ENCODE measurements at regions not wholly inside any gene's neighbourhood (a gene's known extent, or its start where the extent isn't known, plus 50 kb on each side); places are given as distances from the start of the nearest gene placed in this dataset.

DNA sequence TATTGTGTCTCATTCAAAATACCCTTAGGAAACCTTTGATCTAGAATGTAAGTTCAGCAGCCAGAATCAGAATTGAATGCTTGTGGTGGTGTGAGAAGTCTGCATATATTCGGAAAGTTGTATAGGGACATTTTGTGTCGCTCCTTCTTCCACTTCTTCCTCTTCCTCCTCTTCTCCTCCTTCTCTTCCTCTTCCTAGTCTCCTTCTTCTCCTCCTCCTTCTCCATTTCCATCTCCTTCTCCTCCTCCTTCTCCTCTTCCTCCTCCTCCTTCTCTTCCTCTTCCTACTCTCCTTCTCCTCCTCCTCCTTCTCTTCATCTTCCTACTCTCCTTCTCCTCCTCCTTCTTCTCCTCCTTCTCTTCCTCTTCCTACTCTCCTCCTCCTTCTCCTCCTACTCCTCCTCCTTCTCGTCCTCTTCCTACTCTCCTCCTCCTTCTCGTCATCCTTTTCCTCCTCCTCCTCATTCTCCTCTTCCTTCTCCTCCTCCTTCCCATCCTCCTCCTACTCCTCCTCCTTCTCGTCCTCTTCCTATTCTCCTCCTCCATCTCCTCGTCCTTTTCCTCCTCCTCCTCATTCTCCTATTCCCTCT, 749.3 kb upstream of the GOLIM4 start:
- no peak for DNase-seq (ENCODE audit: low spot score)

DNA sequence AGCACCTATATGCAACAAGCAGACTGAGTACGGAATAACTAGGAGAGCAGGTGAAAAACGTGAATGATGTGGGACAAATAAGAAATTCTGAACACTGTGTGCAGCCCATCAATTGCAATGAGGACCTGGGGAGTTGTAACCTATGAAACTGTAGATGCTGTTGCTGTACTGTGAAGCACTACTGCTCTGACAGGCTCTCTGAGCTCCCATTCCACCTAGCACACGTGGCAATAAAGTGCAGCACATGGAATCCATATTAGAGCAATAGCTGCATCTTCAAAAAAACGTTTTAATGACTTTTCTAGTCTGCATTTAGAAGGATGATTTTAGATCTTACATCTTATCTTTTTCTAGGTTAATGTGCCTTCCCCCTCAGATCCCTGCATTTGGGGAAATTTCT, 748.7 kb upstream of the GOLIM4 start:
- DNase-seq (ENCODE audit: low spot score) = no peak

DNA sequence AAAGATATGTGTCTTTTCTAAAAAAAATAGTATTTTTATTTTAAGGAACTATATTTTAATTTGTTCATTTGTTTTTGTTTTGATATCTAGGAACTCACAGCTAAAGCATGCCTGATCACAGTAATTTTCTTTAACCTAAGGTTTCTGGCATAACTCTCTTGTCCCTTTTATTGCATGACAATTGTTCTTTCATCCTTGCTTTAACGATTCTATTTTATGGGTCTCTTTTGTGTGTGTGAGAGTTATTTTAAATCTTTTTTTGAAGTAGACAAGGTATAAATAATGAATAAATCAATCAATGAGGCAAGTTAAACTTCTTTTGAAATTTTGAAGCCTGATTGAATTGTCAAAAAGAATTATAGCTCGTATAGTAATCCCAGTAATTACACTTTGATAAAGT, 747.8 kb upstream of the GOLIM4 start:
- DNase-seq (ENCODE audit: low spot score) = no peak

DNA sequence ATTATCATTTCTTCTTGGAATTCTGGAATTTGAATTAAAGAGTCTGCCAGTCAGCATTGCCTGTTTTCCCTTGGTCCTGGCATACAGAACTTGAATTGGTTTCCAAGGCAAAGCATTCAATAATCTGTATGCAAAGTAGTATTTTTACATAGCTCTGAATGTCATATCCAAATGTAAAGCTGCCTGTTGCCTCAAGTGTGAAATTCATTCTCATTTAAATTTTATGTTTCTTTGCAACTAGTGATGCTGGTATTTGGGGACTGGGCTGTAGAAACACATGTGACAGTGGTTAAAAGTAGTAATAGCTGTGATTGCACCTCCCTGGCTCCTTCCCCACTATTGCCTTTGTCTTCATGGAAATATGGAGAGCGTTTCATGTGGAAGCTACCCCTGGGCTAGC, 743.9 kb upstream of the GOLIM4 start:
- DNase-seq (ENCODE audit: low spot score) = no peak

DNA sequence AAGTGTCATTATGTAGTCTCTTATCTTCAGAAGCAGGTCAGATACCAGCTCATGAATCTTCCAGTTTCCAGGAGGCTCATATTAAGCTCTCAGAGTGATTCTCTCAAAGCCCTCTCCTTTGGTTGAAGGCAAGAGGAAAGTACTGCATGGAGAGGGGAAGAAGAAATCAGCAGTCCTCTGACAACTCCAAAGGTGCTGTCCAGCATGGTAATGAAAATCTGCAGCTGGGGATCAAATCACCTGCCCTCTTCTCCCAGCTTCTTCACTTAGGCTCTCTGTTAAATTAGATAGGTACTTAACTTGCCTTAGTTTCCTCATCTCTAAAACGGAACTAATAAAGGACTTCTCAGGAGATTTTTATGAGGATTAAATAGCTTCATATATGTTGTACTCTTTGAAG, 738.8 kb upstream of the GOLIM4 start:
- DNase-seq (ENCODE audit: low spot score) = no peak

DNA sequence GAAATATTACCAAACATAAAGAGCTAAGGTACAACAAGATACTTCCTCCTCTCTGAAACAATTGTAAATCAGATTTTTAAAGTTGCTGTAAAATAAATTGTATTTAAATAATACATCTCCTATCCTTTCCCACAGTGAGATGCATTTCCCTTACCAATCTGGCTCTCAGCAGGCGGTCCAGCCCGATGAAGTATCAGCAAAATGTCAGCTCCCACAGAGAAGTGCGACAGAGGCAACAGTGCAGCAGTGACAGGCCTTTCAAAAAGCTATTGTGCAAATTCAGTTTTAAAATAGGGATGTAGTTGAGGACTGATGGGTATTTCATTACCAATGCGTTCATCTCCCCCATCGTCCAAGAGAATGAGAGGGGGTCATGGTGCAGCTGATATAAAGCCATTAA, 733.2 kb upstream of the GOLIM4 start:
- DNase-seq (ENCODE audit: low spot score) = no peak

DNA sequence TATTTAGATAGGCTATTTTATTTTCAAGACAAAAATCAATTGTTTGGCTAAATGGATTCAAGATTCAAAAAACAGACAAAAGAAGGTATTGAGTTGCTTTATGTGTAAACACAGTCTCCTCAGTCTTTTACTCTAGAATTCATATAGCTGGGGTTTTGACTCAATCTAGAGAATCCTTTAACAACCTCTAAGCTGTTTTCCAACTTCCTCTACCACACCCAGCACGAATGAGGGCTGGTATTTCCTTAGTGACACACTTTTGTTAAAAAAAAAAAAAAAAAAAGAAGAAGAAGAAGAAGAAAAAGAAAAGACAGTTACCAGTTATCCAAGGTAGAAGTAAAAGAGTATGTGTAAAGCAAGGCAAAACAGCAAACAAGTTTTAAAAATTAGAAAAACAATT, 732.8 kb upstream of the GOLIM4 start:
- DNase-seq (ENCODE audit: low spot score) = no peak

DNA sequence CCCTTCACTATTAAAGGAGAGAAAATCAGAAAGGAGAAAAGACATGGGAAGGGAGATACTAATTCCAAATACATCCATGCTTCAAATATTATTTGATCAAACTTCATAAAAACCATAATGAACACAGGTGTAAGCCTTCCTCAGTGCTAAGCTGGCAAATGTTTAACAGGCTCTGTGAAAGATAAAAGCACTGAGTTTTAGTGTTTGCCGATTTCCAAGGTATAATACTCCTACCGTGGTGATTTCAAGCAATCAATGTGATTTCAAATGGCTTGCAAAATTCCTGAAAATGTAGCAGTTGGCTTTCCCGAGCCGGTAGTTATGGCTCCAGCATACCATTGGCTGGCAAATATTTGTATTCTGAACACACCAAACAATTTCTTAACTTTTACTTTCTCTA, 732.3 kb upstream of the GOLIM4 start:
- DNase-seq (ENCODE audit: low spot score) = no peak

DNA sequence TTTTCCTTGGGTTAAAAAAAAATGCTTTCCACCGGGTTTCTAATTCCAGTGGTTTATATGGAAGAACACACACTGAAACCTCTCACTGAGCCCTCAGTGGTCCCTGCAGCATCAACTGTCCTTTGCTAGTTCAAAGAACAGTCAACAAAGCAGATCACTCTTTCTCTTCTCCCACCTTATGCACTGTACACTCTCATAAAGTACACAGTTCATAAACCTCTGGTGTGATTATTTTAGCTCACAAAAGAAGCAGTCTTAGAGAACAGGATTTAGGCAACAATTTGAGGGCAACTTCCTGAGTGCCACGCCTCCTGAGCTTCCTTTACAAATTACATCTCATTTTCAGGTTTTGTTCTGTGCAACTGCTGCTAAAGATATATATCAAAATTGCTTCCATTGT, 728.4 kb upstream of the GOLIM4 start:
- DNase-seq (ENCODE audit: low spot score) = no peak

DNA sequence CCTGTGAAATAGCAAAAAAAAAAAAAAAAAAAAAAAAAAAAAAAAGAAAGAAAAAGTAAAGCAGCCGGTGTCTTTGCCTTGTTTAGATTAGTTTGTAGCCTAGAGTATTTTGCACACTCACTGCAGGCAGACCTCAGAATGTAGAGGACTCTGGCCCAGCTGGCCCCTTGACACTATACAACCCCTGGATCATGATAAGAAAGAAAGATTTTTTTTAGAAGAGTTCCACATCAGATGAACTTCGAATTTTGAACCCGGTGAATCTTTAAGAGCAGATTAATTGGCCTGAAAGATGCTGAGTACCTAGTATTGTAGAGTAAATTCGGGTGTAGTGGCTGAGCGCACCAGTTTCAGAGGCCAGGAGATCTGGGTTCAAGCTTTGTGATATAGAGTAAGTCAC, 727.7 kb upstream of the GOLIM4 start:
- DNase-seq (ENCODE audit: low spot score) = no peak

DNA sequence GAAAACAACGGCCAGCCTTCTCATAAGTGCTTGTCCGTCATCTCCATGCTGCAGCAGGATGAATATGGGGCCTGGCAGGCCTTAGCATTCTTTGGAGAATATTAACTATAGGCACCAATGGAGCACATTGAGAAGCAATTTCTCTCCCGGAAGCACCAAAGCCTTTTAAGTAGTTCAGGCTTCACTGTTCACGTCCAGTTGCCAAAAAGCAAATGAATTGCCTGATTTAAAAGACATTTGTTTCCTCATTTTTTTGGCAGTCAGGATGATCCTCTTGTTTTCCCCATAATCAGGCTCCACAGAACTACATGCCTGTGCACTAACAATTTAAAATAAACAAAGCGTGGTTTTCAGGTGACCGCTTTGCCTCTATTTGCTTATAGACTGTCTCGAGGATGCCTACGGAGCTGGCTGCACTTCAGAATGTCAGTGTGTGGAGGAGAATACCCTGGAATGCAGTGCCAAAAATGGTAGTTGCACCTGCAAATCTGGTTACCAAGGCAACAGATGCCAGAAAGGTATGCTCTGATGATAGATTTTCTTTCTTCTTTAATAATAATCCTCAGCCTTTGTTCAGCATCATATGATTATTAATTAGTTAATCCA, 725.2 kb upstream of the GOLIM4 start:
- no peak for DNase-seq (ENCODE audit: low spot score)

DNA sequence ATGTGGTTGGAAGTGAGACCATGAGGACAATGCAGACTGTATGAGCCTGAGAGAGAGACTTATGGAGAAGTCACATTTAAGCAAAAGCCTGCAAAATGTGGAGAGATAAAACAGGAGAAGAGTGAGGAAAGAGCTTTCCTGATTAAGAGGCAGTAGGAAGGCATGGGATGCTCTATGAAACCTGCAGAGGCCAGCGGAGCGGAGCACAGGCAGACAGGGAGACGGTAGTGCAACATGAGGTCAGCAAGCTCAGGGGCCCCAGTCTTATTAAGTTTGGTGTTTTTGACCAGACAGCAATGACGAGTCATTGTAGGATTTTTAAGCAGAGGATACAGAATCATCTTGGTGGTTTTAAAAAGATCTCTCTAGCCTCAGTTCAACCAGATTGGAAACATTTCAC, 721.5 kb upstream of the GOLIM4 start:
- no peak for DNase-seq (ENCODE audit: low spot score)

DNA sequence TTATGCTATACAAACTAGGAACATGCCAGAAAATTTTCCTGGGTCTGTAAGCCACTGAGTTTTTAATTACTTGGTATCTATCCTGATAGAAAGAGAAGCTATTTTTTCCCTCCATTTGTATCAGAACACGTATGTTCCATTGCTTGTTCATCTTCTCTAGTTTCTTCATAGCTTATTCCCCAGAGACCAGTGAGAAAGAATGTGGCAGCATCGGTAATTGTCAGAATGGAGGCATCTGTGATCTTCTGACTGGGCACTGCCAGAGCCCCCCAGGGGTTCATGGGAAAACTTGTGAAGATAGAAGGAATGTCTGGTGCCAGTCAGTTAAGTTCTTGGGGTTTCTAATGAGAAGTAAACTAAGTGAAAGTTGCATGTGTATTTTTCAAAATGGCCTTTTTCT, 720.2 kb upstream of the GOLIM4 start:
- DNase-seq (ENCODE audit: low spot score) = no peak

DNA sequence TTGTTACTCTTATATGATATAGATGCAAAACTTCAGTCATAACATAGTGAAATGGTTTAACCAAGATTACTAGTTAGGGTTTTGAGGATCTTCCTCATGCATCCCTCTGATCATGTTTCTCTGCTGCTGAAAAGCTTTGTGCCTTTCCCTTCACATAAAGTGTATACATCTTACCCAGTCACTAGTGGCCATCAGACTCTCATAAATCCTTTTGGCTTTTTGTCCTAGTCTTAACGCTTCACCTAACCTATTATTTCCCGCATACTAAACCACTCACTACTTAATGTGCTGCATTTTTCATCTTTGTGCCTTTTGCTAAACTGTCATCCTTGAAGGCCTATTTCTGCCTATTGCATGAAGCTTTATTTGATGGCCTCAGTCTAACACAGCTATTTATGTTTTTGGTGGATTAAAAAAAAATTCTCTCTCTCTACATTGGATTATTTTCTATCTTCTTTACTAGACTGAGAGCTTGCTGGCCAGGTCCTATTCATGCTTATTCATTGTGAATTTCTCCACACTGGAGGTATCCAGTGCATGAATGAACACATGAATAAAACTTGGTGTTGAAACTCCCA, 717.6 kb upstream of the GOLIM4 start:
- DNase-seq (ENCODE audit: low spot score) = no peak

DNA sequence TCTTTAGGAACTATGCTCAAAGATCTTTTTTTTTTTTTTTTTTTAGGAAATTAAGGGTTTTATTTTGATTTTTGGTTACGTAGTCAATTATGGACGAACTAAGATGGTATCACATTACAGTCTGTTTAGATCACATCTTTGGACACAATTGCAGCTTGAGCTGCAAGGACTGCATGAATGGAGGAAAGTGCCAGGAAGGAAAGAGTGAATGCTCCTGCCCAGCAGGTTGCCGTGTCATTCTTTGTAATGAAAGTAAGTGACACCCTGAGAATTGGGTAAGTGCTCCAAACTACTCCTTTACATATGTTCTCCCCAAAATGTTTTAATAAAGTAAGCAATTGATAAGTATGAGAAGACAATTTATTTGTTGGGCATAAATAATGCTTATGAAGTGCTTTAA, 716.5 kb upstream of the GOLIM4 start:
- DNase-seq (ENCODE audit: low spot score) = no peak

DNA sequence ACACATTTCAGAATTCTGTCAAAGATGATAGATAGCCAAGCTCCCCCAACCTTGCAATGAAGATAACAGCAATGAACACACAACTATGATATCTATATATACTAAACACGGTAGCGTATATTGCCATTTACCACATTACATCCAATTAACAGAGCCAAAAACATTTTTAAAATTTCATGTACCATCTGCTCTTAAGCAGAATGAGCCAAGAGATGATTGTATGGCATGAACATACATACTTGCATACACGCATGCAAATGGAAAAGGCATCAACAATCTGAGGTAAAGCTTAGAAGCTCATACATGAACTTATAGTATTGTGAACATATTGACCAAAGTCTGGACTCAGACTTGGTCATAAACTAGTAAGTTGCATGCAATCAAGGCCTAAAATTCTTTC, 712.9 kb upstream of the GOLIM4 start:
- DNase-seq (ENCODE audit: low spot score) = no peak

DNA sequence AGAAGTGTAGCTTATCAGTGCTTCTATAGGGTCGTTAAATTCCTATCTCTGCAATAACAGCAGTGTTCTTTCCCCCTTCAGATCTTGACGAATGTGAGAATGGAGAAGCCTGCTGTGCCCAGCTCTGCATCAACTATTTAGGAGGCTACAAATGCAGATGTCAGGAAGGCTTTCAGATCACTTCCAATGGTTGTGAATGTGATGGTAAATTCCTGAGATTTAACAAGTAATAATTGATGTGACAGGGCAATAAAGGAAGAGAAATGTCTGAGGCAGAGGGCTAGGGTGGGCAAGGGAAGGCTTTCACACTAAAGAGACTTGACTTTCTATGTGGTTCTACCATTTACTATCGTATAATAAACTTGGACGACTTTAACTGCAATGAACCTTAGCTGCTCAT, 711.7 kb upstream of the GOLIM4 start:
- no peak for DNase-seq (ENCODE audit: low spot score)

DNA sequence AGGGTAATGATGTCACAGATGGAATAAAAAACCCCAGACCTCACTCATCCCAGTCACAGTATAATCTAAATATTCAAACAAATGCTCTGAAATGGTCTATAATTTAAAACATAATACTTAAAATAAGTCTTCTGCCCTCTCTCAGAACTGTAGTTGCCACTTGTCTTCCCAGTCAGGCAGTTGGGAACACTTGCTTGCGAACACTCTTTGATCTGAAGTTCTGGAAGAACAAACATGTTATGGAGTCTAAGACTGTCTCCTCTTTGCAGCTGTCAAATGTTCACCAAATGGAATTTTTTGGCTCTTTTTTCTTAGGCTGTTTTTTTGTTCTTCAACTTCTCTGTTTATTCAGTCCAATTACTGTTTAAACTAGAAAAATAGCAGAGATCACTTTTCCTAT, 711.1 kb upstream of the GOLIM4 start:
- DNase-seq (ENCODE audit: low spot score) = no peak

DNA sequence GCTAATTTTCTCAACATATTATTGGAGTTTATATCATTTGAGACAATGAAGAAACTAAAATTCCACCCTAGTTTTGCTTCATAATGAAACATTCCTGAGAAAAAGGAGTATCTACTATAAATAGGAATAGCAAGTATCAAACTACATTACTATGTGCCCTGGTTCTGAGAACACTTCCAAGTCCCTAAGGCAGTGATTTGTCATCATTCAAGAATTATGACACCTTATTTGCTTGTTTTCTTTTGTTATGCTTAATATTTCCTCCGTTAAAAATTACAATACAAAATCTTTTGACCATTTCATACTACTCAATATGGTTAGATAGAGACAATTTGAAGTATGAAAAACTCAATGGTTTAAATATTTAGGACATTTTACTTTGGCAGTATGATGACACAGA, 707.8 kb upstream of the GOLIM4 start:
- no peak for DNase-seq (ENCODE audit: low spot score)

DNA sequence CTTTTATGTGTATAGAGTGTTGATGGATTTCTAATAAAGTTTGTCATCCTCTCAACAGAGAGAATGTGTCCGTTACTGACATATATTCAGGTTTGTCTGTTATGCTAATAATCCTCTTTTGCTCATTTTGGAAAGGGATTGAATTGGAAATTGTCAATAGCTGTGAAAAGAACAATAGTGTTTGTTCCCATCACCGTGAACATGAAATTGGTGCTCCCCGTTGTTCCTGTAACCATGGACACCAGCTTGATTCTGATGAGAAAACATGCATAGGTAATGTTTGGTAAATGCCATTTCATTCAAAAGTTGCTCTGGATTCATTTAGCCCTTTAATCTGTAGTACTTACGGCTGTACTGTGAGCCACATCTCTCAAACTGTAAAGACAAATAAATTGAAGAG, 707.0 kb upstream of the GOLIM4 start:
- DNase-seq (ENCODE audit: low spot score) = no peak

DNA sequence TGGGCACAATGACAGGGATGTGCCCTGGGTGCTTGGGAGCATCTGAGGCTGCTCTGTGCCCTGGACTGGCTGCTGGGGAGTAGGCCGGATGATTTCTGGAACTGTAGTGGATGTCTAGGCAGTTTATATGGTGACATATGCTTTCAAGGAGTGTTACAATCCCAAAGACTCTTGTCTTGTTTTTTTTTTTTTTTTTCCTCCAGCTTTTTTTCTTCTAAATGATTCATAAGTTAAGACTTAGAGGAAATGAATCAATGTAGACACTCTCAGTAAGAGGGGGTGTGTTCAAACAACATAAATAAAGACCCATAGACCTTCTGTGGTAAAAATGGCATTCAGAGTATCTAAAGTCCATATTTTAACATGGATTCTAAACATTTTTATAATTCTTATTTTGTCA, 706.1 kb upstream of the GOLIM4 start:
- DNase-seq (ENCODE audit: low spot score) = no peak

DNA sequence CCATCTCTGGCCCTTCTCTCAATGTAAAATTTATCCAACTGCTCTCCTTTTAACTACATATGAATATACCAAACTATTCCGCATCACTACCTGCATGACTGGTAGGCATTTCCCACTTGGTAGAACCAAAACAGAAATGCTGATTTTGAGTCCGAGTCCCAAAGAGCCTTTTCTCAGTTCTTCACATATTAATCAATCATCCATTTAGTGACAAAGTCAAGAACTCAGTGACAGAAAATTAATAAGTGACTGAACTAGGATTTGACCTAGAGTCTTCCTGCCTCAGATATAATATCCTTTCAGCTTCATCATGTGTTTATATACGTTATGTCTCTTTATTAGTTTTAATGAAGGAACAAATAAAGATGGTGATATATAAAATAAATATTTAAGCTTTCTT, 700.6 kb upstream of the GOLIM4 start:
- DNase-seq (ENCODE audit: low spot score) = no peak

DNA sequence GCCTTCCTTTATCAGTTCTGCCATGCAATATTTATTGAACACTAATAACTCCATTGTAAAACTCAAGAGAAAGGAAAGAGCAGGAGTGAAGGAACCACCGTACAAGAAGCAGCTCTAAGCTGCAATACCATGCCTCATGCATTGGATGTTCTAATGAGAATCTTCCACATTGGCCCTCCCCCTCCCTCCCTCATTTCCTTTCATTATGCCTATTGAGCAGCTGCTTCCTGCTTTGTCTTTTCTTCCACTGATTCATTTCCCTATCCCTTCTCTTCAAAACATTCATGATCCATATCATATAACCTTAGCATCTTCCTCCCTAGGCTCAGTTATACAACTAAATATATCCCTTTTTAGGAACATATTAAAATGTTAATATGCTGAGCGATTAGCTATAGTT, 698.7 kb upstream of the GOLIM4 start:
- no peak for DNase-seq (ENCODE audit: low spot score)

DNA sequence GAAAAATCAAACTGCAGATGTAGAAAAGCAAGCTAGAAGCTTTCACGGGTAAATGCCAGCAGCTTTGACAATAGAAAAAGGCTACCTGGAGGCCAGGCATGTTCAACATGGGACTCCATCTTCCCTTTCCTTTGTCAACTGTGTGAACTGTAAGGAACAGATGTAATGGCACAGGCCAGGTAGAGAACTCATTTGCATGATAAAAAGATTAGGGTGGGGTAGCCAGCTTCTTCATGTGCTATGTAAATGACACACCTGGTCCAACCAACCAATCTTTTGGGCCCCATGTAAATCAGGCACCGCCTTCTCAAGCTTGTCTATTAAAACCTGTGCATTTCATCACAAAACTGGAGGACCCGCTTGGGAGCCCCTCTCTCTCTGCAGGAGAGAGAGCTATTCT, 686.5 kb upstream of the GOLIM4 start:
- no peak for DNase-seq (ENCODE audit: low spot score)
